ENCODE measurements at regions not wholly inside any gene's neighbourhood (a gene's known extent, or its start where the extent isn't known, plus 50 kb on each side); places are given as distances from the start of the nearest gene placed in this dataset.

GRCh38 chr6:165082636-165083035 is 226.8 kb downstream of the C6orf118 start:
- no peak for DNase-seq (ENCODE audit: low spot score)
- TF ChIP-seq CTCF (IDR thresholded peaks at IDR 0.05; ENCODE audit: extremely low read depth, missing control alignments): no peak

GRCh38 chr6:165081944-165082532 is 227.4 kb downstream of the C6orf118 start:
- DNase-seq (ENCODE audit: low spot score): no peak
- TF ChIP-seq CTCF (IDR thresholded peaks at IDR 0.05; ENCODE audit: extremely low read depth, missing control alignments): no peak

GRCh38 chr6:165077876-165078275 is 231.5 kb downstream of the C6orf118 start:
- no peak for DNase-seq (ENCODE audit: low spot score)
- no peak for TF ChIP-seq CTCF (IDR thresholded peaks at IDR 0.05; ENCODE audit: extremely low read depth, missing control alignments)

- TF ChIP-seq CTCF (IDR thresholded peaks at IDR 0.05; ENCODE audit: extremely low read depth, missing control alignments): no peak
- no peak for DNase-seq (ENCODE audit: low spot score)
Observed at GRCh38 chr6:165071906-165072305, 237.5 kb downstream of the C6orf118 start.

GRCh38 chr6:165060720-165061119 is 248.7 kb downstream of the C6orf118 start:
- TF ChIP-seq CTCF (IDR thresholded peaks at IDR 0.05; ENCODE audit: extremely low read depth, missing control alignments): no peak

GRCh38 chr6:165059032-165059431 is 250.4 kb downstream of the C6orf118 start:
- no peak for TF ChIP-seq CTCF (IDR thresholded peaks at IDR 0.05; ENCODE audit: extremely low read depth, missing control alignments)
- no peak for DNase-seq (ENCODE audit: low spot score)

More at GRCh38 chr6:165060720-165061119, 248.7 kb downstream of the C6orf118 start:
- DNase-seq (ENCODE audit: low spot score): no peak

GRCh38 chr6:165056292-165056691 is 253.1 kb downstream of the C6orf118 start:
- DNase-seq (ENCODE audit: low spot score): no peak
- no peak for TF ChIP-seq CTCF (IDR thresholded peaks at IDR 0.05; ENCODE audit: extremely low read depth, missing control alignments)

Measured in GM20000 (cell line).